Endothelial cell of umbilical vein (primary cell): ENCODE measurements at regions not wholly inside any gene's neighbourhood (a gene's known extent, or its start where the extent isn't known, plus 50 kb on each side); places are given as distances from the start of the nearest gene placed in this dataset.
A peak's percentile ranks its signal among the peaks of the same experiment; 100 is the strongest.

Experiments
- BruUV-seq: library from RNA; stranded (reverse); fragments of 400-500 nt; replicated peaks from 2 replicates; lab custom pipeline; 2021; lab: Mats Ljungman, UMichigan
- CTCF ChIA-PET: fragments of 300-600, 350-600 bp; sonication (Branson Sonifier 250); formaldehyde crosslinking; loops from one replicate; lab custom pipeline; 2021; ENCODE audit warnings: antibody characterized with exemption, inconsistent platforms; lab: Charles Lee
- POLR2A ChIA-PET: fragments of 300-600, 350-600 bp; sonication (Branson Sonifier 250); formaldehyde crosslinking; loops from one replicate; lab custom pipeline; 2021; ENCODE audit warnings: antibody characterized with exemption, inconsistent platforms; lab: Charles Lee
- DNase-seq: peaks from one replicate; pipeline ENCODE4 v3.0.0-alpha.2; 2011; ENCODE audit warnings: low read depth, low spot score
- FAIRE-seq: peaks from 2 replicates; lab custom pipeline; 2011; peaks lifted over from hg19 to GRCh38; lab: Jason Lieb, UNC
- H2AFZ ChIP-seq: 2 replicates; pipeline ENCODE4 v1.6.0; 2012; ENCODE audit warnings: low read depth, low read length, control low read depth, inconsistent platforms
- H3K27ac ChIP-seq: 2 replicates; pipeline ENCODE4 v1.5.1; 2011; ENCODE audit warnings: low read depth, mild to moderate bottlenecking, control low read depth, low read length, moderate library complexity; ENCODE audit not compliant: insufficient read depth
- H3K27me3 ChIP-seq, 2 experiments: 2 replicates each; pipeline versions ENCODE4 v1.6.0 to v1.6.1; 2011; ENCODE audit warnings: low read length in 2 of 2, mixed read lengths in 1 of 2; ENCODE audit not compliant: control insufficient read depth in 2 of 2, insufficient read depth in 2 of 2
- H3K36me3 ChIP-seq, 2 experiments: 2 replicates in 1 of 2; 3 replicates in 1 of 2; pipeline ENCODE4 v1.5.1; 2011; ENCODE audit warnings: low read length in 2 of 2, mild to moderate bottlenecking in 1 of 2, moderate library complexity in 1 of 2; ENCODE audit not compliant: control insufficient read depth in 2 of 2, insufficient read depth in 2 of 2; ENCODE audit errors: extremely low read depth in 1 of 2
- H3K4me1 ChIP-seq: 3 replicates; pipeline ENCODE4 v1.5.1; 2011; ENCODE audit warnings: mild to moderate bottlenecking, low read length; ENCODE audit not compliant: control insufficient read depth, insufficient read depth; ENCODE audit errors: extremely low read depth
- H3K4me2 ChIP-seq: 2 replicates; pipeline ENCODE4 v1.6.1; 2011; ENCODE audit warnings: low read length, control low read depth, mixed read lengths; ENCODE audit not compliant: insufficient read depth
- H3K4me3 ChIP-seq, 3 experiments: fragments of 200-600 bp in 1 of 3; sonication (generic), shearing (Covaris generic) in 1 of 3; replicated peaks in 1 of 3; 2 replicates each; pipeline ENCODE4 v1.5.1; 2011 to 2016; ENCODE audit warnings: control low read depth in 3 of 3, low read length in 3 of 3, mild to moderate bottlenecking in 2 of 3, inconsistent platforms in 1 of 3, low read depth in 1 of 3, moderate library complexity in 1 of 3; ENCODE audit not compliant: insufficient read depth in 1 of 3
- H3K79me2 ChIP-seq: 2 replicates; pipeline ENCODE4 v1.6.0; 2012; ENCODE audit warnings: low read length, inconsistent platforms; ENCODE audit not compliant: control insufficient read depth, insufficient read depth
- H3K9ac ChIP-seq: replicated peaks from 2 replicates; pipeline ENCODE3; 2011; ENCODE audit warnings: low read length, control low read depth; ENCODE audit not compliant: insufficient read depth; ENCODE audit errors: extremely low read depth
- H3K9me1 ChIP-seq: replicated peaks from 3 replicates; pipeline ENCODE4 v1.6.0; 2011; ENCODE audit warnings: mild to moderate bottlenecking, low read length; ENCODE audit not compliant: control insufficient read depth, insufficient read depth; ENCODE audit errors: extremely low read depth
- H3K9me3 ChIP-seq: replicated peaks from 2 replicates; pipeline ENCODE4 v1.5.1; 2012; ENCODE audit warnings: low read length, inconsistent platforms; ENCODE audit not compliant: control insufficient read depth, insufficient read depth
- H4K20me1 ChIP-seq: replicated peaks from 2 replicates; pipeline ENCODE3; 2011; ENCODE audit warnings: mild to moderate bottlenecking, low read length; ENCODE audit not compliant: control insufficient read depth, insufficient read depth; ENCODE audit errors: extremely low read depth
- CTCF ChIP-seq, 2 donors: IDR thresholded peaks; 1 replicate in 1 of 2; 2 replicates in 1 of 2; pipeline ENCODE4 v1.5.1; 2011; ENCODE audit warnings: low read length in 2 of 2, mild to moderate bottlenecking in 2 of 2, moderate library complexity in 2 of 2, control low read depth in 1 of 2, inconsistent platforms in 1 of 2, low read depth in 1 of 2; ENCODE audit not compliant: insufficient read depth in 1 of 2; ENCODE audit errors: extremely low read depth in 1 of 2
- EZH2 ChIP-seq: IDR thresholded peaks from 2 replicates; pipeline ENCODE4 v1.6.1; 2012; ENCODE audit warnings: borderline replicate concordance, low read depth, mild to moderate bottlenecking, moderate library complexity, low read length, inconsistent platforms; ENCODE audit not compliant: severe bottlenecking
- FOS ChIP-seq: IDR thresholded peaks from 2 replicates; pipeline ENCODE4 v1.6.1; 2011; ENCODE audit warnings: mild to moderate bottlenecking, low read length, moderate library complexity, borderline replicate concordance; ENCODE audit not compliant: insufficient read depth
- GATA2 ChIP-seq: IDR thresholded peaks from 2 replicates; pipeline ENCODE4 v1.7.0; 2011; ENCODE audit warnings: low read depth, mild to moderate bottlenecking, moderate library complexity, mixed read lengths, low read length; ENCODE audit not compliant: insufficient read length, insufficient read depth
- JUN ChIP-seq: IDR thresholded peaks from 2 replicates; pipeline ENCODE4 v1.6.1; 2011; ENCODE audit warnings: borderline replicate concordance, low read depth; ENCODE audit not compliant: insufficient read length, insufficient read depth
- MAX ChIP-seq: IDR thresholded peaks from 2 replicates; pipeline ENCODE4 v1.6.1; 2011; ENCODE audit not compliant: insufficient read depth, insufficient read length
- MYC ChIP-seq: IDR thresholded peaks from one replicate; pipeline ENCODE4 v1.6.1; 2011; ENCODE audit warnings: mild to moderate bottlenecking, low read depth, low read length
- POLR2A ChIP-seq: IDR thresholded peaks from 2 replicates; pipeline ENCODE4 v1.6.1; 2012; ENCODE audit warnings: low read depth, mild to moderate bottlenecking, control low read depth, low read length
- POLR2AphosphoS5 ChIP-seq: IDR thresholded peaks from 2 replicates; pipeline ENCODE4 v1.6.1; 2012; ENCODE audit warnings: low read depth, mild to moderate bottlenecking, control low read depth, low read length, moderate library complexity; ENCODE audit not compliant: insufficient read depth
- dilution Hi-C: fragments of 300-500 bp; cut with MboI; formaldehyde crosslinking; loops from one replicate; pipeline ENCODE4 v1.15.0; 2019; ENCODE audit warnings: low sequenced_read_pairs; ENCODE audit not compliant: extremely low pct_ligation_motif_present
- intact Hi-C: fragments of 100-400 bp; cut with micrococcal nuclease; formaldehyde crosslinking; loops from one replicate; pipeline ENCODE4 v1.10.0; 2022

GRCh38 chr11:116396331-116396730, 376.5 kb downstream of the BUD13 start:
- Histone ChIP-seq H3K4me3 (no peak overlapping the region), H2AFZ (no peak overlapping the region), H3K9ac (peak overlapping the region; percentile 49), H4K20me1 (no peaks in the 10 kb centered on the region), H3K36me3 (no peaks in the 10 kb centered on the region), H3K27me3 (no peaks in the 10 kb centered on the region), H3K9me3 (no peaks in the 10 kb centered on the region), H3K4me2 (peak overlapping the region; percentile 13), H3K9me1 (no peaks in the 10 kb centered on the region), H3K27ac (peak overlapping the region; percentile 84), H3K4me1 (peaks cover 18% of the 10 kb centered on the region), H3K79me2 (no peaks in the 10 kb centered on the region)
- FAIRE-seq (peak; percentile 87), DNase-seq (peak; percentile 70)
- ChIA-PET CTCF (interaction anchor here (0.8 to 2.3 kb wide), 7 partner anchors 30 to 103 kb away, joined by 3 to 16 read pairs (median 4); no protein-coding TSS in a partner anchor), POLR2A (interaction anchor here (1.3 kb wide), 1 partner anchor 75 kb away, joined by 4 read pairs; no protein-coding TSS in a partner anchor)
- TF ChIP-seq FOS (no peak), POLR2A (no peak), POLR2AphosphoS5 (peak; percentile 37)
- intact Hi-C loops: loop anchor here (1.0 to 2.0 kb wide), 2 partner anchors 36 to 74 kb away; no protein-coding TSS in a partner anchor
- dilution Hi-C loops: no loop called here
- BruUV-seq: no TSS peak

GRCh38 chr11:116394022-116394421, 378.8 kb downstream of the BUD13 start:
- FAIRE-seq: no peak
- intact Hi-C loops: no loop called here

More at GRCh38 chr11:116394022-116394421, 378.8 kb downstream of the BUD13 start:
- CTCF ChIA-PET: no interaction called here
- no TSS peak for BruUV-seq
- no peak overlapping the region for H3K4me2 ChIP-seq
- no peaks in the 10 kb centered on the region for H3K9me1 ChIP-seq
- H2AFZ ChIP-seq: no peak overlapping the region
- H3K4me3 ChIP-seq: no peak overlapping the region
- no peak overlapping the region for H3K27ac ChIP-seq
- dilution Hi-C loops: no loop called here
- no peaks in the 10 kb centered on the region for H3K79me2 ChIP-seq
- no peaks in the 10 kb centered on the region for H3K9me3 ChIP-seq
- no peak for DNase-seq
- no peak overlapping the region for H3K9ac ChIP-seq
- POLR2A ChIA-PET: no interaction called here
- no peak for TF ChIP-seq POLR2A
- no peak for TF ChIP-seq POLR2AphosphoS5
- no peak for TF ChIP-seq MYC
- TF ChIP-seq JUN: no peak
- TF ChIP-seq FOS: no peak
- no peak for TF ChIP-seq MAX
- TF ChIP-seq GATA2: no peak
- TF ChIP-seq EZH2: no peak
- no peak for TF ChIP-seq CTCF (IDR thresholded peaks at IDR 0.05; ENCODE audit: extremely low read depth in 1 of 2, insufficient read depth in 1 of 2, low read depth in 1 of 2, low read length in 2 of 2)
- H3K36me3 ChIP-seq: no peaks in the 10 kb centered on the region
- peaks cover 18% of the 10 kb centered on the region for H3K4me1 ChIP-seq
- H4K20me1 ChIP-seq: no peaks in the 10 kb centered on the region
- no peaks in the 10 kb centered on the region for H3K27me3 ChIP-seq
